RWPE2 (cell line): ENCODE measurements at regions not wholly inside any gene's neighbourhood (a gene's known extent, or its start where the extent isn't known, plus 50 kb on each side); places are given as distances from the start of the nearest gene placed in this dataset.
"Not testable (repeated sequence)": the region's sequence is repeated elsewhere in the genome, so short reads cannot be mapped to it uniquely, and the experiment has no call there.

ENCODE experiments used
- ATAC-seq: fragments of 200-7000 bp; cut with Tn5 transposase; 3 replicates; pipeline ENCODE4 v1.9.1; 2021; ENCODE audit warnings: low read depth
- DNase-seq: peaks from one replicate; pipeline ENCODE4 v3.0.0-alpha.2; 2020; ENCODE audit warnings: low spot score
- H3K27ac ChIP-seq: fragments of 450-650 bp; 2 replicates; pipeline ENCODE4 v1.5.1; 2017; ENCODE audit warnings: mild to moderate bottlenecking; ENCODE audit not compliant: poor library complexity, severe bottlenecking
- H3K27me3 ChIP-seq: fragments of 250-450 bp; sonication (Bioruptor Pico); 2 replicates; pipeline ENCODE4 v1.5.1; 2021; ENCODE audit warnings: mild to moderate bottlenecking, moderate library complexity; ENCODE audit not compliant: insufficient read depth, poor library complexity, severe bottlenecking
- H3K36me3 ChIP-seq: fragments of 250-450 bp; sonication (Bioruptor Pico); 2 replicates; pipeline ENCODE4 v1.5.1; 2020; ENCODE audit warnings: low read depth, mild to moderate bottlenecking, moderate library complexity
- H3K4me1 ChIP-seq: fragments of 250-450 bp; sonication (Bioruptor Pico); 2 replicates; pipeline ENCODE4 v1.5.1; 2021; ENCODE audit warnings: mild to moderate bottlenecking, moderate library complexity; ENCODE audit not compliant: insufficient read depth, poor library complexity, severe bottlenecking
- H3K4me3 ChIP-seq: fragments of 250-450 bp; sonication (Bioruptor Pico); 2 replicates; pipeline ENCODE4 v1.5.1; 2021; ENCODE audit warnings: mild to moderate bottlenecking, moderate library complexity; ENCODE audit not compliant: severe bottlenecking
- H3K9me3 ChIP-seq: fragments of 250-450 bp; sonication (Bioruptor Pico); 2 replicates; pipeline ENCODE4 v1.5.1; 2021; ENCODE audit warnings: mild to moderate bottlenecking, moderate library complexity; ENCODE audit not compliant: severe bottlenecking
- TF ChIP-seq, protein P1 (sequence below): fragments of 450-650 bp; IDR thresholded peaks from one replicate; pipeline ENCODE4 v1.5.1; 2017; ENCODE audit warnings: mild to moderate bottlenecking, moderate library complexity; ENCODE audit not compliant: poor library complexity, severe bottlenecking

DNA sequence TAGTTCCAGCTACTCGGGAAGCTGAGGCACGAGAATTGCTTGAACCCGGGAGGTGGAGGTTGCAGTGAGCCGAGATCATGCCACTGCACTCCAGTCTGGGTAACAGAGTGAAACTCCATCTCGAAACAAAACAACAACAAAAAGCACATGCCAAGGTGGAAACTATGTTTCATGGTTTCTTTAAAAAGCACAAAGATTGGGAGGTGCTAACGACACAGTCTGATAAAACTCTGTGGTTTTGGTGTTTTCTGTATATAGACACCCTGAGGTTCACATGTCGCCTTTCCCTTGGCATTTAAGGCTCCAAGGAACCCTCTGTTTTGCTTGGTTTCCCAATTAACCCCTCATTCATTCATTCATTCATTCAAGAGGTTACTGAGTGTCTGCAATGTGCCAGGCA lies 253.4 kb upstream of the SULF2 start:
- TF ChIP-seq, protein P1, sequence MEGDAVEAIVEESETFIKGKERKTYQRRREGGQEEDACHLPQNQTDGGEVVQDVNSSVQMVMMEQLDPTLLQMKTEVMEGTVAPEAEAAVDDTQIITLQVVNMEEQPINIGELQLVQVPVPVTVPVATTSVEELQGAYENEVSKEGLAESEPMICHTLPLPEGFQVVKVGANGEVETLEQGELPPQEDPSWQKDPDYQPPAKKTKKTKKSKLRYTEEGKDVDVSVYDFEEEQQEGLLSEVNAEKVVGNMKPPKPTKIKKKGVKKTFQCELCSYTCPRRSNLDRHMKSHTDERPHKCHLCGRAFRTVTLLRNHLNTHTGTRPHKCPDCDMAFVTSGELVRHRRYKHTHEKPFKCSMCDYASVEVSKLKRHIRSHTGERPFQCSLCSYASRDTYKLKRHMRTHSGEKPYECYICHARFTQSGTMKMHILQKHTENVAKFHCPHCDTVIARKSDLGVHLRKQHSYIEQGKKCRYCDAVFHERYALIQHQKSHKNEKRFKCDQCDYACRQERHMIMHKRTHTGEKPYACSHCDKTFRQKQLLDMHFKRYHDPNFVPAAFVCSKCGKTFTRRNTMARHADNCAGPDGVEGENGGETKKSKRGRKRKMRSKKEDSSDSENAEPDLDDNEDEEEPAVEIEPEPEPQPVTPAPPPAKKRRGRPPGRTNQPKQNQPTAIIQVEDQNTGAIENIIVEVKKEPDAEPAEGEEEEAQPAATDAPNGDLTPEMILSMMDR, result no peak
- no peaks in the 10 kb centered on the region for H3K36me3 ChIP-seq
- H3K27me3 ChIP-seq, result no peaks in the 10 kb centered on the region
- no peaks in the 10 kb centered on the region for H3K4me1 ChIP-seq
- H3K9me3 ChIP-seq, result no peaks in the 10 kb centered on the region
- DNase-seq (no peak), ATAC-seq (no peak)
- no peak overlapping the region for H3K4me3 ChIP-seq
- H3K27ac ChIP-seq, result no peak overlapping the region

DNA sequence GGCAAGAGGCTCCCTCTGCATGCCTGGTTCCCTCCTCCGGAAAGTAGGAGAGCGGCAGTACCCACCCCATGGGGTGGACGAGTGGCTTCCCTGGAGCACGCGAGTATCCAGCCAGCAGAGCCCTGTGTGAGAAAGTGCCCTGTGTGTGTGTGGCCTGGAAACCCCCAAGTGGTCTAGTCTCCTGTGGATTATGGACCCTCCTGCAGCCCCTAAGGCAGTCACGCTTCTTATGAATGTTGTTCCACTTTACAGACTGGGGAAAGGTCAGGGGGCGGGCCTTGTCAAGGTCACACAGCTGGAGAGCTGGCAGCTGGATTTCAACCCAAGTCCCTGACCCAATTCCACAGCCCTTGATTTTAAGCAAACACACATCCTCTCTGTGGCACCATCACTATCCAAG lies 252.5 kb upstream of the SULF2 start:
- not testable (repeated sequence) for ATAC-seq, DNase-seq, H3K9me3 ChIP-seq, H3K4me1 ChIP-seq, H3K36me3 ChIP-seq, H3K27me3 ChIP-seq, H3K27ac ChIP-seq, H3K4me3 ChIP-seq

DNA sequence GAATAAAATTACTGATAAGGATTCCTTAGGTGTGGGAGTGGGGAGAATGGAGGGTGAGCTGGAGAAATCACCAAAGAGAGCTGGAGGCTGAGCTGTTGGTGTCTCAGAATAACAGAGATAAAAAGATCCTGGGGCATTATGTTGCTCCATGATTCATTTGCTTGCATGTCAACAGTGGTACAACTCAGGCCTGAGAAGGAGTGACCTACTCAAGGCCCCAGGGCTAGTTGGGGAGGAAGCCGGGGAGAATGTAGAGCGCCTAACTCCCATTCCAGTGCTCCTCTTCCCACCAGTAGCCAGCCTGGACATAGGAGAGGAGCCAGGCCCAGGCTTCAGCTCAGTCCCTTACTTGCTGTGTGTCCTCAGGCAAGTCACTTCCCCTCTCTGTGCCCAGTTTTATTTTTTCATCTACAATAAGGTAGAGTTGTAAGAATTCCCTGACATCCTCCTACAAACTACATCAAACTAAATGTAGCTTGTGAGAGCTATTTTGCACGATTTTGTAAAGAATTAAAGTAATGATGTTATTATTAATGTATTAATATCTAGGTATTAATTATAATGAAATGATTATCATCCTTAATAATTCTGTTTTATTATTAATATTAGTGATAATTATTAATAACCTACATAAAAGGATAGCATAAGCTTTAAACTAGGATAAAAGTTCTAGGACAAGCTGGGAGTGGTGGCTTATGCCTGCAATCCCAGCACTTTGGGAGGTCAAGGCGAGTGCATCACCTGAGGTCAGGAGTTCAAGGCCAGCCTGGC lies 250.9 kb upstream of the SULF2 start:
- no peaks in the 10 kb centered on the region for H3K36me3 ChIP-seq
- no peak overlapping the region for H3K4me3 ChIP-seq
- peak; percentile 24; the same call in 1 of the 3 replicates for ATAC-seq
- H3K27ac ChIP-seq, result no peak overlapping the region
- peaks cover 3% of the 10 kb centered on the region for H3K4me1 ChIP-seq
- DNase-seq, result no peak
- H3K27me3 ChIP-seq, result no peaks in the 10 kb centered on the region
- H3K9me3 ChIP-seq, result no peaks in the 10 kb centered on the region
- TF ChIP-seq, protein P1, result no peak

DNA sequence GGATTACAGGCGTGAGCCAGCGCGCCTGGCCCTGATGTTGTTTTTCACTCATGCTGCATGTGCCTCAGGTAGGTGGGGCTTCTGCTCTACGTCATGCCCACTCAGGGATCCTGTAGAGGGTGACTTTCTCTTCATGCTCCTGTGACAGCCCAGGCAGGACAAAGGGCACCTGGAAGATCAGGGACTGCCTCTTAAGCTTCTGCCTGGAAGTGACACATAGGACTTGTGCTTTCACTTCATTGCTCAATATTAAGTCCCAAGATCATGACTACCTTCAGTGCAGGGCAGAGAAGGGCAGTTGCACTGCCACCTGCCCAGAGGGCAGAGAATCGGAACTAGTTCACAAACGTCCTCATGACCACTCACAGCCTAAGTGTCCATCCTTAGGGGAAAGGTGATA lies 249.5 kb upstream of the SULF2 start:
- Histone ChIP-seq H3K36me3 (no peaks in the 10 kb centered on the region), H3K27ac (no peak overlapping the region), H3K27me3 (no peaks in the 10 kb centered on the region), H3K4me1 (peaks cover 7% of the 10 kb centered on the region), H3K9me3 (no peaks in the 10 kb centered on the region), H3K4me3 (no peak overlapping the region)
- DNase-seq, result no peak
- no peak for ATAC-seq
- TF ChIP-seq, protein P1, result no peak

DNA sequence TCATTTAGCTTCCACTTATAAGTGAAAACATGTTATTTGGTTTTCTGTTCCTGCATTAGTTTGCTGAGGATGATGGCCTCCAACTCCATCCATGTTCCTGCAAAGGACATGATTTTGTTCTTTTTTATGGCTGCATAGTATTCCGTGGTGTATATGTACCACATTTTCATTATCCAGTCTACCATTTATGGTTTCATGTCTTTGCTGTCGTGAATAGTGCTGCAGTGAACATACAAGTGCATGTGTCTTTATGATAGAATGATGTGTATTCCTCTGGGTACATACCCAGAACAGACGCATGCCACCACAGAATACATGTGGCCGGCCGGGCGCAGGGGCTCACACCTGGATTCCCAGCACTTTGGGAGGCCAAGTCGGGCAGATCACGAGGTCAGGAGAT lies 247.7 kb upstream of the SULF2 start:
- not testable (repeated sequence) for H3K36me3 ChIP-seq, ATAC-seq, H3K4me1 ChIP-seq, H3K27ac ChIP-seq, DNase-seq, H3K9me3 ChIP-seq, H3K27me3 ChIP-seq, H3K4me3 ChIP-seq

DNA sequence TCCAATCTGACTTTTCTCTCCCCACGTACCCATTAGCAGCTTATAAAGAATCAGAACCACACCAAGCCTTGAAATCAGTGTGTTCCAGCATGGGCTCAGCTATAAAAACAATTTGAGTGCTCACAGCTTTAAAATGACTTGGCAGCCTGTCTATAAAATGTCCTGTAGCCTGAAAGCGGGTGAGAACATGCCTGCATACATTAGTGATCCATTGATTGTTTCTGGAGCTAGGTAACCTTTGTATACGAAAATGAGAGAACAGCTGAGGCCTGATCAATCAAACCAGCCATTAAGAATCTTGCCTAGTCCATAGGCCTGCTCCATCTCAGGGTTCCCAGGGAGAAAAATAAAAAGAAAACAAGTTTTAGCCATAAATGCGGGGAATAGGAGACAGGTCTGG lies 245.8 kb upstream of the SULF2 start:
- H3K4me3 ChIP-seq, result no peak overlapping the region

More for the DNA sequence above, 245.8 kb upstream of the SULF2 start:
- TF ChIP-seq, protein P1, result no peak
- ATAC-seq, result peak; percentile 26; the same call in 2 of the 3 replicates
- Histone ChIP-seq H3K4me1 (peaks cover 9% of the 10 kb centered on the region), H3K36me3 (no peaks in the 10 kb centered on the region), H3K27me3 (no peaks in the 10 kb centered on the region), H3K27ac (no peak overlapping the region), H3K9me3 (no peaks in the 10 kb centered on the region)
- no peak for DNase-seq
